ENCODE measurements at regions not wholly inside any gene's neighbourhood (a gene's known extent, or its start where the extent isn't known, plus 50 kb on each side); places are given as distances from the start of the nearest gene placed in this dataset.

DNA sequence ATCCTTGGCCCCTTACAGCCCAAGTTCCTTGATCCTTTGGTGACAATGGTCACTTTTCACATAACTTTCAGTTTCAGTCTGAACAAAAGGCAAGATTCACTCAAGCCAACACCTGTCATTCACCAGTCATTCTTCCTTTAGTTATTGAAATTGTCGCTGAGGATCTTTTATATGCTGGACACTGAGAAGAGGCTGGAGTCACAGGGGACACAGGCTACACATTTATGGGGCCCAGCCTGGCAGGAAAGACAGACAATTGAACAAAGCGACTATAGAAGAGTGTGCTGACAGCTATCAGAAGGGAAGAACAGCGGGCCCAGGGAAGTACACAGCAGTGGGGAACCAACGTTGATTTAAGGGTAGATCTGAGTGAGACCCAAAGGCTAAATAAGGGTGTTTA, 69.8 kb upstream of the PROK2 start:
- Histone ChIP-seq H3K4me3 (no peak overlapping the region), H3K27me3 (peaks cover 0 to 9% of the 10 kb centered on the region in 2 donors), H3K36me3 (no peaks in the 10 kb centered on the region), H3K9me3 (no peaks in the 10 kb centered on the region), H3K4me1 (no peaks in the 10 kb centered on the region), H3K27ac (no peak overlapping the region)
- intact Hi-C loops (cut with DNase I; ENCODE audit: low total_unique reads) = no loop called here
- TF ChIP-seq, protein P1, sequence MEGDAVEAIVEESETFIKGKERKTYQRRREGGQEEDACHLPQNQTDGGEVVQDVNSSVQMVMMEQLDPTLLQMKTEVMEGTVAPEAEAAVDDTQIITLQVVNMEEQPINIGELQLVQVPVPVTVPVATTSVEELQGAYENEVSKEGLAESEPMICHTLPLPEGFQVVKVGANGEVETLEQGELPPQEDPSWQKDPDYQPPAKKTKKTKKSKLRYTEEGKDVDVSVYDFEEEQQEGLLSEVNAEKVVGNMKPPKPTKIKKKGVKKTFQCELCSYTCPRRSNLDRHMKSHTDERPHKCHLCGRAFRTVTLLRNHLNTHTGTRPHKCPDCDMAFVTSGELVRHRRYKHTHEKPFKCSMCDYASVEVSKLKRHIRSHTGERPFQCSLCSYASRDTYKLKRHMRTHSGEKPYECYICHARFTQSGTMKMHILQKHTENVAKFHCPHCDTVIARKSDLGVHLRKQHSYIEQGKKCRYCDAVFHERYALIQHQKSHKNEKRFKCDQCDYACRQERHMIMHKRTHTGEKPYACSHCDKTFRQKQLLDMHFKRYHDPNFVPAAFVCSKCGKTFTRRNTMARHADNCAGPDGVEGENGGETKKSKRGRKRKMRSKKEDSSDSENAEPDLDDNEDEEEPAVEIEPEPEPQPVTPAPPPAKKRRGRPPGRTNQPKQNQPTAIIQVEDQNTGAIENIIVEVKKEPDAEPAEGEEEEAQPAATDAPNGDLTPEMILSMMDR (IDR thresholded peaks at IDR 0.05) = no peak
- no peak for DNase-seq

DNA sequence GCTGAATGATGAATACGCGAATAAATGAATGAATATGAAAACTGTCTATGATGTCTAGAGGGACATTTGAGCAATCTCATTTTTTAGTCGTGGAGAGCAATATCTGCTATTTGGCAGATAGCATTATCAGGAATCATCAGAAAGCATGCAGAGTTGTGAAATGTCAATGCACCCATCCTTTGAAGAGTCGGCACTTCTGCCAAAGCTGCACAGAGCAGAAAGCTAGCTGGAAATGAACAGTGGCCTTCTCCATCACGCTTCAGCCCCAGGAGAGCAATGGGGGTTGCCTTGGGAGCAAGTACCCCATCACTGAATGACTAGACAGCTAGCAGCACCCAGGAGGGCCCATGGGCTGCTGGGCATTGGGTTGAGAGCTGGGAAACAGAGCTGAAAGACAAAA, 69.1 kb upstream of the PROK2 start:
- H3K4me1 ChIP-seq = no peaks in the 10 kb centered on the region
- intact Hi-C loops (cut with DNase I; ENCODE audit: low total_unique reads) = no loop called here
- H3K36me3 ChIP-seq = no peaks in the 10 kb centered on the region
- no peak overlapping the region for H3K4me3 ChIP-seq
- H3K27me3 ChIP-seq = peaks cover 0 to 9% of the 10 kb centered on the region in 2 donors
- no peak overlapping the region for H3K27ac ChIP-seq
- TF ChIP-seq, protein P1 (IDR thresholded peaks at IDR 0.05) = no peak
- no peaks in the 10 kb centered on the region for H3K9me3 ChIP-seq
- DNase-seq = no peak

DNA sequence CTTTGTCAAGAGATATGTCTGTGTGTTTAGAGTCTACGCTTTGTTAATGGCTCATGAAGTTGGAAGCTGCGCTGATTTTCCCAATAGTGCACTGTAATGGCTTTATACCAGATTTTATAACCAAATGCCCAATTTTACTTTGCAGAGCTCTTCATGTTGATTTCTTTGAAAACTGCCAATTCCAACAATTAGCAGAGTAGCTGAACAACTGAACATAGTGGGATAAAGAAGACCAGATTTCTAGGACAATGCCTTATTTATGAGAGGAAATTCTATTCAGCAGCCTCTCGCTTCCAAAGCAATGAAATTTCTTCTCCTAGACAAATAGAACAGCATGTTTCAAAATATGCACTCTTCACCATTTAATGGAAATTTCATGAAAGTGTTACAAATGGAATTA, 66.9 kb upstream of the PROK2 start:
- intact Hi-C loops (cut with DNase I; ENCODE audit: low total_unique reads) = no loop called here
- no peak overlapping the region for H3K4me3 ChIP-seq

DNA sequence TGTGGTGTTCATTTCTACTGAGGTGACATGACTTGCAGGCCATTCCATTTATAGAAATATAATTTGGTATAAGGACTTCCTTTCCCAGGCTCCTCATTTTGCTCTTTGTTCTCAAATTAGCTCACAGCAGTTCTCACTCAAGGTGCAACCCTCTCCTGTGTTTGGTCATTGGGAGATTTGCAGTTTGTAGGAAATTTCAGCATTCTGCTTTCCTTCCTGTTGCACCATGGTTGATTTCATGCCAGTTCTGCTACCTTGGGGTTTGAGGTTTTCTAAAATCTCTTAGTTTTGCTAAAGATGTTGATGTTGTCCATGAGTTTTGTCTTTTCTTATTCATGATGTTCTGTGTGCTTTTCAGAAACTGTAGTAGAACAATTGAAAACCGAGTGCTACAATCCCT, 65.7 kb upstream of the PROK2 start:
- no peak overlapping the region for H3K27ac ChIP-seq
- DNase-seq = no peak
- no peaks in the 10 kb centered on the region for H3K36me3 ChIP-seq
- H3K27me3 ChIP-seq = peaks cover 0 to 11% of the 10 kb centered on the region in 2 donors
- H3K4me3 ChIP-seq = no peak overlapping the region
- H3K9me3 ChIP-seq = no peaks in the 10 kb centered on the region
- intact Hi-C loops (cut with DNase I; ENCODE audit: low total_unique reads) = no loop called here
- TF ChIP-seq, protein P1 (IDR thresholded peaks at IDR 0.05) = no peak
- H3K4me1 ChIP-seq = no peaks in the 10 kb centered on the region

More for the DNA sequence above, 66.9 kb upstream of the PROK2 start:
- no peak overlapping the region for H3K27ac ChIP-seq
- TF ChIP-seq, protein P1 (IDR thresholded peaks at IDR 0.05) = no peak
- no peaks in the 10 kb centered on the region for H3K9me3 ChIP-seq
- H3K4me1 ChIP-seq = no peaks in the 10 kb centered on the region
- no peaks in the 10 kb centered on the region for H3K36me3 ChIP-seq
- H3K27me3 ChIP-seq = peaks cover 0 to 9% of the 10 kb centered on the region in 2 donors
- no peak for DNase-seq

DNA sequence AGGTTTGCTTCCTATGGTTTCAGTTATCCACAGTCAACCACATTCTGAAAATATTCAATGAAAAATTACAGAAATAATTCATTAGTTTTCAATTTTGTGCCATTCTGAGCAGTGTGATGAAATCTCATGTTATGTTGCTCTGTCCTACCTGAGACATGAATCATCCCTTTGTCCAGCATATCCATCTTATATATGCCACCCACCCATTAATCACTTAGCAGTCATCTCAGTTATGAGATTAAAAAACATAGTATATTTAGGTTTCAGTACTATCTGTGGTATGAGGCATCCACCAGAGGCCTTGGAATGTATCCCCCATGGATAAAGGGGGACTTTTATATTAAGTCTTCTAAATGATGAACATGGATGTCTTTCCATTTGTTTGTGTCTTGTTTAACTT, 64.7 kb upstream of the PROK2 start:
- no peak for DNase-seq
- Histone ChIP-seq H3K27me3 (peaks cover 0 to 11% of the 10 kb centered on the region in 2 donors), H3K4me3 (no peak overlapping the region), H3K27ac (no peak overlapping the region), H3K36me3 (no peaks in the 10 kb centered on the region), H3K4me1 (no peaks in the 10 kb centered on the region), H3K9me3 (no peaks in the 10 kb centered on the region)
- TF ChIP-seq, protein P1 (IDR thresholded peaks at IDR 0.05) = no peak
- intact Hi-C loops (cut with DNase I; ENCODE audit: low total_unique reads) = no loop called here

DNA sequence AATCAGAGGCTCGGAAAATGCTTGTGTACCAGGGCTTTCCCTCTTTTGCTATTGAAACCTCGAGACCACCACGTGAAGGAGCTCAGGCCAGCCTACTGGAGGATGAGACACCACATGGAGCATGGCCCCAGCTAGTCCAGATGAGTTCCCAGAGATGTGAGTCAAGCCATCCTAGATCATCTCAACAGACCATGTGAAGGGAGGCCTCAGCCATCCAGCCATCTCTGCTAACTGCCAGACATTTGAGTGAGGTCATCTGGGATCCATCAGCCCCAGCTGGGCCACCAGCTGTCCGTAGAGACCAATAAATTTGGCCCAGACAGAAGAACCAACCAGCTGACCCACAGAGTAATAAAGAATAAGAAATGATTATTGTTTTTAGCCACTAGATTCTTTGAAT, 62.8 kb upstream of the PROK2 start:
- no peaks in the 10 kb centered on the region for H3K36me3 ChIP-seq
- H3K27me3 ChIP-seq = peaks cover 0 to 6% of the 10 kb centered on the region in 2 donors
- no peak overlapping the region for H3K27ac ChIP-seq
- TF ChIP-seq, protein P1 (IDR thresholded peaks at IDR 0.05) = no peak
- H3K4me1 ChIP-seq = no peaks in the 10 kb centered on the region
- H3K9me3 ChIP-seq = no peaks in the 10 kb centered on the region
- intact Hi-C loops (cut with DNase I; ENCODE audit: low total_unique reads) = no loop called here
- DNase-seq = no peak
- H3K4me3 ChIP-seq = no peak overlapping the region

Data from tibial artery (tissue), 4 donors.